HCT116 (cell line): ENCODE measurements at regions not wholly inside any gene's neighbourhood (a gene's known extent, or its start where the extent isn't known, plus 50 kb on each side); places are given as distances from the start of the nearest gene placed in this dataset.

Experiments
- ATAC-seq: fragments of 200-7000 bp; cut with Tn5 transposase; 2 replicates; pipeline ENCODE4 v1.9.1; 2020; ENCODE audit warnings: mild to moderate bottlenecking, moderate library complexity
- BruUV-seq: library from RNA; stranded (reverse); fragments of 400-500 nt; replicated peaks from 2 replicates; lab custom pipeline; 2021; lab: Mats Ljungman, UMichigan
- CTCF ChIA-PET: fragments of 300-600 bp; sonication (Branson Sonifier 250); formaldehyde crosslinking; loops from one replicate; lab custom pipeline; 2021; ENCODE audit warnings: antibody characterized with exemption; lab: Charles Lee
- POLR2A ChIA-PET: fragments of 300-600, 350-600 bp; sonication (Branson Sonifier 250); formaldehyde crosslinking; loops from one replicate; lab custom pipeline; 2021; ENCODE audit warnings: antibody characterized with exemption; lab: Charles Lee
- RAD21 ChIA-PET, 2 experiments: fragments of 300-600 bp; sonication (Branson Sonifier 250); formaldehyde crosslinking; loops; one replicate each; lab custom pipeline; 2023; ENCODE audit warnings: low total read pairs in 2 of 2; ENCODE audit not compliant: uncharacterized antibody in 2 of 2, unreplicated experiment in 2 of 2, low non-redundant PET in 1 of 2; lab: Charles Lee
- DNase-seq: peaks from one replicate; pipeline ENCODE4 v3.0.0-alpha.2; 2010; ENCODE audit warnings: low read depth, low spot score
- H2AFZ ChIP-seq: fragments of 200-600 bp; shearing (Covaris generic), sonication (generic); 2 replicates; pipeline ENCODE4 v1.6.1; 2017; ENCODE audit warnings: low read depth, mixed run types, mixed read lengths, antibody characterized with exemption, low read length; ENCODE audit not compliant: poor library complexity, severe bottlenecking
- H3K27ac ChIP-seq: 2 replicates; pipeline ENCODE4 v1.5.1; 2012; ENCODE audit warnings: low read depth, low read length
- H3K27me3 ChIP-seq: fragments of 200-600 bp; sonication (generic); 2 replicates; pipeline ENCODE4 v1.6.1; 2016; ENCODE audit warnings: mixed run types, low read length, mixed read lengths; ENCODE audit not compliant: insufficient read depth
- H3K36me3 ChIP-seq, 2 experiments: fragments of 200-500 bp in 1 of 2; fragments of 200-600 bp in 1 of 2; sonication (Bioruptor generic) in 1 of 2; sonication (generic) in 1 of 2; 2 replicates each; pipeline versions ENCODE4 v1.5.1 to v1.6.1; 2014 to 2016; ENCODE audit warnings: low read length in 2 of 2, inconsistent platforms in 1 of 2, mixed read lengths in 1 of 2, mixed run types in 1 of 2; ENCODE audit not compliant: insufficient read depth in 2 of 2, control insufficient read depth in 1 of 2
- H3K4me1 ChIP-seq, 2 experiments: fragments of 200-600 bp in 1 of 2; sonication (generic) in 1 of 2; 2 replicates each; pipeline versions ENCODE4 v1.5.1 to v1.6.1; 2012 to 2017; ENCODE audit warnings: low read length in 2 of 2, inconsistent platforms in 1 of 2, mild to moderate bottlenecking in 1 of 2, mixed read lengths in 1 of 2, mixed run types in 1 of 2, moderate library complexity in 1 of 2; ENCODE audit not compliant: insufficient read depth in 2 of 2, control insufficient read depth in 1 of 2
- H3K4me2 ChIP-seq: fragments of 200-600 bp; sonication (generic); 2 replicates; pipeline ENCODE4 v1.6.1; 2017; ENCODE audit warnings: mixed run types, low read length, mixed read lengths
- H3K4me3 ChIP-seq, 2 experiments: fragments of 200-600 bp in 1 of 2; sonication (generic) in 1 of 2; replicated peaks in 1 of 2; 2 replicates each; pipeline ENCODE4 v1.5.1; 2011 to 2016; ENCODE audit warnings: low read length in 2 of 2, control low read depth in 1 of 2, low read depth in 1 of 2, mild to moderate bottlenecking in 1 of 2, mixed read lengths in 1 of 2, mixed run types in 1 of 2
- H3K79me2 ChIP-seq: fragments of 200-600 bp; sonication (generic); 2 replicates; pipeline ENCODE4 v1.6.1; 2017; ENCODE audit warnings: mild to moderate bottlenecking, mixed run types, low read length, moderate library complexity, mixed read lengths; ENCODE audit not compliant: insufficient read depth
- H3K9ac ChIP-seq: fragments of 200-600 bp; sonication (generic); 2 replicates; pipeline ENCODE4 v1.6.1; 2016; ENCODE audit warnings: low read length, mixed read lengths
- H3K9me2 ChIP-seq: fragments of 200-600 bp; sonication (generic), shearing (Covaris generic); 2 replicates; pipeline ENCODE4 v1.6.1; 2017; ENCODE audit warnings: mixed run types, mild to moderate bottlenecking, moderate library complexity; ENCODE audit not compliant: insufficient read depth
- H3K9me3 ChIP-seq, 2 experiments: fragments of 200-500 bp in 1 of 2; fragments of 200-600 bp in 1 of 2; sonication (Bioruptor generic) in 1 of 2; sonication (generic) in 1 of 2; 2 replicates each; pipeline ENCODE4 v1.6.1; 2014 to 2017; ENCODE audit warnings: low read length in 2 of 2, mixed read lengths in 2 of 2, inconsistent platforms in 1 of 2, low read depth in 1 of 2, mild to moderate bottlenecking in 1 of 2, mixed run types in 1 of 2, moderate library complexity in 1 of 2; ENCODE audit not compliant: control insufficient read depth in 1 of 2, insufficient read depth in 1 of 2
- H4K20me1 ChIP-seq: fragments of 200-600 bp; sonication (generic), shearing (Covaris generic); 2 replicates; pipeline ENCODE4 v1.6.1; 2017; ENCODE audit warnings: mixed run types, mild to moderate bottlenecking, moderate library complexity; ENCODE audit not compliant: insufficient read depth
- CEBPB ChIP-seq: IDR thresholded peaks from 2 replicates; pipeline ENCODE4 v1.6.1; 2012; ENCODE audit warnings: low read depth
- CTCF ChIP-seq, 3 experiments: fragments of 200-600 bp in 1 of 3; sonication (generic) in 1 of 3; IDR thresholded peaks in 2 of 3; conservative IDR thresholded peaks in 1 of 3; 2 replicates each; pipeline ENCODE4 v1.5.1; 2012 to 2017; ENCODE audit warnings: low read depth in 2 of 3, low read length in 2 of 3, antibody characterized with exemption in 1 of 3, borderline replicate concordance in 1 of 3, control low read depth in 1 of 3, mild to moderate bottlenecking in 1 of 3, mixed read lengths in 1 of 3, mixed run types in 1 of 3, moderate library complexity in 1 of 3; ENCODE audit not compliant: insufficient read depth in 1 of 3
- EGR1 ChIP-seq: IDR thresholded peaks from 2 replicates; pipeline ENCODE4 v1.6.1; 2012; ENCODE audit warnings: low read depth
- ELF1 ChIP-seq: IDR thresholded peaks from 2 replicates; pipeline ENCODE4 v1.6.1; 2012; ENCODE audit warnings: low read depth, borderline replicate concordance
- EZH2phosphoT487 ChIP-seq: fragments of 200-600 bp; IDR thresholded peaks from 2 replicates; pipeline ENCODE4 v1.6.1; 2018; ENCODE audit warnings: antibody characterized with exemption, borderline replicate concordance
- JUND ChIP-seq: IDR thresholded peaks from 2 replicates; pipeline ENCODE4 v1.6.1; 2012
- MAX ChIP-seq: IDR thresholded peaks from 2 replicates; pipeline ENCODE4 v1.6.1; 2012
- POLR2A ChIP-seq: IDR thresholded peaks from 2 replicates; pipeline ENCODE4 v1.7.0; 2011; ENCODE audit warnings: borderline replicate concordance; ENCODE audit not compliant: insufficient read depth, insufficient read length; ENCODE audit errors: extremely low read depth
- RAD21 ChIP-seq: IDR thresholded peaks from 2 replicates; pipeline ENCODE4 v1.6.1; 2012; ENCODE audit warnings: low read depth, mild to moderate bottlenecking
- SIN3A ChIP-seq: IDR thresholded peaks from 2 replicates; pipeline ENCODE4 v1.6.1; 2012; ENCODE audit warnings: low read depth
- TCF7L2 ChIP-seq: IDR thresholded peaks from 2 replicates; pipeline ENCODE4 v1.7.0; 2011; ENCODE audit warnings: borderline replicate concordance, inconsistent platforms; ENCODE audit not compliant: insufficient read depth, insufficient read length; ENCODE audit errors: extremely low read depth
- YY1 ChIP-seq: IDR thresholded peaks from 2 replicates; pipeline ENCODE4 v1.6.1; 2011; ENCODE audit warnings: low read length, low read depth, moderate library complexity, mild to moderate bottlenecking; ENCODE audit not compliant: insufficient replicate concordance; ENCODE audit errors: extremely low read depth
- ZBTB33 ChIP-seq: IDR thresholded peaks from 2 replicates; pipeline ENCODE4 v1.6.1; 2011; ENCODE audit warnings: mild to moderate bottlenecking, low read length, moderate library complexity; ENCODE audit not compliant: insufficient replicate concordance; ENCODE audit errors: extremely low read depth
- ZFX ChIP-seq: fragments of 450-650 bp; IDR thresholded peaks from 2 replicates; pipeline ENCODE4 v1.6.1; 2017
- intact Hi-C: fragments of 100-400 bp; cut with micrococcal nuclease; formaldehyde crosslinking; loops from 2 replicates; pipeline ENCODE4 v1.10.0; 2022

GRCh38 chr2:60353406-60353800, 200.1 kb downstream of the BCL11A start:
- Histone ChIP-seq H2AFZ (no peak overlapping the region), H3K36me3 (no peaks in the 10 kb centered on the region), H3K4me1 (no peaks in the 10 kb centered on the region), H3K9me2 (no peaks in the 10 kb centered on the region), H4K20me1 (no peaks in the 10 kb centered on the region), H3K79me2 (no peaks in the 10 kb centered on the region), H3K27me3 (peaks cover 27% of the 10 kb centered on the region), H3K4me3 (no peak overlapping the region), H3K9ac (no peak overlapping the region), H3K4me2 (no peak overlapping the region), H3K27ac (no peak overlapping the region), H3K9me3 (no peaks in the 10 kb centered on the region)
- RAD21 ChIA-PET, result no interaction called here
- DNase-seq (no peak), ATAC-seq (no peak)
- TF ChIP-seq POLR2A (no peak), EGR1 (no peak), ZFX (no peak), RAD21 (no peak), TCF7L2 (no peak), ZBTB33 (no peak), JUND (no peak), MAX (no peak), YY1 (no peak), ELF1 (no peak), CEBPB (no peak), CTCF (IDR thresholded peaks at IDR 0.05 in 2 of 3, conservative IDR thresholded peaks at IDR 0.05 in 1 of 3; ENCODE audit: borderline replicate concordance in 1 of 3, insufficient read depth in 1 of 3, low read depth in 2 of 3, low read length in 2 of 3) (no peak), SIN3A (no peak), EZH2phosphoT487 (no peak)
- intact Hi-C loops, result no loop called here
- POLR2A ChIA-PET, result no interaction called here
- CTCF ChIA-PET, result no interaction called here
- no TSS peak for BruUV-seq
